ENCODE measurements at regions not wholly inside any gene's neighbourhood (a gene's known extent, or its start where the extent isn't known, plus 50 kb on each side); places are given as distances from the start of the nearest gene placed in this dataset.

GRCh38 chr21:16663436-16663835 is 849.4 kb upstream of the CXADR start:
- no peak overlapping the region for H3K27ac ChIP-seq

GRCh38 chr21:16667395-16667794 is 845.4 kb upstream of the CXADR start:
- DNase-seq = no peak
- TF ChIP-seq CTCF (IDR thresholded peaks at IDR 0.05; ENCODE audit: low read depth, low read length) = no peak
- no peak overlapping the region for H3K27ac ChIP-seq

More at GRCh38 chr21:16663436-16663835, 849.4 kb upstream of the CXADR start:
- H3K4me3 ChIP-seq (ENCODE audit: low read depth, low read length) = no peak overlapping the region
- H3K9me3 ChIP-seq (ENCODE audit: severe bottlenecking) = no peaks in the 10 kb centered on the region
- TF ChIP-seq CTCF (IDR thresholded peaks at IDR 0.05; ENCODE audit: low read depth, low read length) = no peak
- H3K36me3 ChIP-seq = no peaks in the 10 kb centered on the region
- DNase-seq = no peak
- peaks cover 8% of the 10 kb centered on the region for H3K27me3 ChIP-seq (ENCODE audit: insufficient read depth, low read depth, severe bottlenecking)

GRCh38 chr21:16674949-16675348 is 837.9 kb upstream of the CXADR start:
- Histone ChIP-seq H3K4me3 (ENCODE audit: low read depth, low read length) (no peak overlapping the region), H3K36me3 (no peaks in the 10 kb centered on the region), H3K9me3 (ENCODE audit: severe bottlenecking) (peaks cover 3% of the 10 kb centered on the region), H3K27ac (no peak overlapping the region), H3K27me3 (ENCODE audit: insufficient read depth, low read depth, severe bottlenecking) (peaks cover 16% of the 10 kb centered on the region)
- no peak for DNase-seq
- TF ChIP-seq CTCF (IDR thresholded peaks at IDR 0.05; ENCODE audit: low read depth, low read length) = no peak

More at GRCh38 chr21:16667395-16667794, 845.4 kb upstream of the CXADR start:
- H3K4me3 ChIP-seq (ENCODE audit: low read depth, low read length) = no peak overlapping the region
- no peaks in the 10 kb centered on the region for H3K36me3 ChIP-seq
- H3K27me3 ChIP-seq (ENCODE audit: insufficient read depth, low read depth, severe bottlenecking) = peaks cover 16% of the 10 kb centered on the region
- no peaks in the 10 kb centered on the region for H3K9me3 ChIP-seq (ENCODE audit: severe bottlenecking)

GRCh38 chr21:16676391-16676790 is 836.5 kb upstream of the CXADR start:
- H3K36me3 ChIP-seq = no peaks in the 10 kb centered on the region
- no peak for DNase-seq
- peaks cover 9% of the 10 kb centered on the region for H3K27me3 ChIP-seq (ENCODE audit: insufficient read depth, low read depth, severe bottlenecking)
- H3K4me3 ChIP-seq (ENCODE audit: low read depth, low read length) = no peak overlapping the region
- no peak overlapping the region for H3K27ac ChIP-seq
- H3K9me3 ChIP-seq (ENCODE audit: severe bottlenecking) = peaks cover 3% of the 10 kb centered on the region
- TF ChIP-seq CTCF (IDR thresholded peaks at IDR 0.05; ENCODE audit: low read depth, low read length) = no peak

- no peak for DNase-seq
- no peaks in the 10 kb centered on the region for H3K36me3 ChIP-seq
- peaks cover 9% of the 10 kb centered on the region for H3K27me3 ChIP-seq (ENCODE audit: insufficient read depth, low read depth, severe bottlenecking)
- TF ChIP-seq CTCF (IDR thresholded peaks at IDR 0.05; ENCODE audit: low read depth, low read length) = no peak
- H3K4me3 ChIP-seq (ENCODE audit: low read depth, low read length) = no peak overlapping the region
- H3K27ac ChIP-seq = no peak overlapping the region
- H3K9me3 ChIP-seq (ENCODE audit: severe bottlenecking) = peaks cover 3% of the 10 kb centered on the region
These were observed 834.2 kb upstream of the CXADR start for GRCh38 chr21:16678429-16679160.

- H3K27me3 ChIP-seq (ENCODE audit: insufficient read depth, low read depth, severe bottlenecking) = peaks cover 8% of the 10 kb centered on the region
- no peak for TF ChIP-seq CTCF (IDR thresholded peaks at IDR 0.05; ENCODE audit: low read depth, low read length)
- no peak overlapping the region for H3K4me3 ChIP-seq (ENCODE audit: low read depth, low read length)
- H3K27ac ChIP-seq = no peak overlapping the region
- no peak for DNase-seq
- H3K36me3 ChIP-seq = no peaks in the 10 kb centered on the region
- H3K9me3 ChIP-seq (ENCODE audit: severe bottlenecking) = peaks cover 4% of the 10 kb centered on the region
These were observed 817.8 kb upstream of the CXADR start for GRCh38 chr21:16695074-16695473.
